ENCODE measurements at regions not wholly inside any gene's neighbourhood (a gene's known extent, or its start where the extent isn't known, plus 50 kb on each side); places are given as distances from the start of the nearest gene placed in this dataset.

DNA sequence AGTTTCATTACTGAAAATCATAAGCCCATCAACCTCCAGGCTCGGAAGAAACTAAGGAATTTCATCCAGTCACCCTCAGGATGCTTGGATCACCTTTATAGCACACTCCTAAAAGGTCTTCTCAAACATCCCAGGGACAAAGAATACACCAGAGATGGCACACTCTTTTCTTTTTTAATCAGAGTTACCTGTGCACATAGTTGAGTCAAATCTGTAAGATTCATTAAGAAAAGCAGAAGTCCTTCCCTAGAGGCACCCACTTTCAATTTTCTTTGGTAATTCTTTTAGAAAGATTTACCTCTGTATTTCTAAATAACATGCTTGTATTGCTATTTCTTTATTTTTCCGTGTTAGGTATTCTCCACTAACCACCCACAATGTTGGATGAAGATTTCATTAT is 50.6 kb upstream of the IL6 start:
- DNase-seq, result no peak

GRCh38 chr7:22675917-22676343 is 51.1 kb upstream of the IL6 start:
- DNase-seq, result peak; percentile 81

- DNase-seq, result no peak
Observed at GRCh38 chr7:22675421-22675820, 51.6 kb upstream of the IL6 start.

DNA sequence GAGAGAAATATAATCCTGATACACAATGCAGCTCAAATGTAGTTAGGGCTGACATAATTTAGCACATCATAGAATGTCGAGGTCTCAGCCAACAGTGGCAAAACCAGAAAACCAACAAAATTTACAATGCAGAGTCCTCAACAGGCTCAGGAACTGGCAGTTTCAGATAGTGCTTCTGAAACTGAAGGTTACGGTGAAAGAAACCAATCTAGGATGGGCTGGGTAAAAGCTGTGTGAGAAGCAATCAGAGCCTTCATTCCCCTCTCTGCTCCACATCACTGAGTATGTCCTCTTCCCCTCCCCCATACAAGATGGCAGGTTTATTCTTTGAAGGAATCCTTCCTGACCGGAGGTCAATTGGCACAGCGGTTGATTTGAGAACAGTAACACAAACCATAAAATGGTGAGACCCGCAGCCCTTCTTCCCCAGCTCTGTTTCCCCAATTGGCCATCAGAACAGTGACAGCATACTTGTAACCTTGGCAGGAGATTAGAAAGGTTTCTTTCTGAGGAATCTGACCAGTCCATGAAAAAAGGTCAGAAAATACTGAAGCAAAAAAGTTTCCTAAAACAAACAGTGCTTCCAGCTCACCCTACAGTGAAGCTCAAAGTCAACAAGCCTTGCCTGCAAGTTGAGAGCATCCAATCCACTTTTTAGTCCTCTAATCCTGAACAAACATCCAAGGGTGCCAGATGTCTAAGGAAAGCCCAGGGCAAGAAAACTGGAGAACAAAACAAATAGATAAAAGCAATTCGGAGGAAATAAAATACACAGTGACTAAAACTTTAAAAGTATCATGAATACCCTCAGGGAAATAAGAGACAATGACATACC is 53.9 kb upstream of the IL6 start:
- peak; percentile 72 for DNase-seq

- DNase-seq, result no peak
Observed at GRCh38 chr7:22671177-22671879, 55.7 kb upstream of the IL6 start.

DNA sequence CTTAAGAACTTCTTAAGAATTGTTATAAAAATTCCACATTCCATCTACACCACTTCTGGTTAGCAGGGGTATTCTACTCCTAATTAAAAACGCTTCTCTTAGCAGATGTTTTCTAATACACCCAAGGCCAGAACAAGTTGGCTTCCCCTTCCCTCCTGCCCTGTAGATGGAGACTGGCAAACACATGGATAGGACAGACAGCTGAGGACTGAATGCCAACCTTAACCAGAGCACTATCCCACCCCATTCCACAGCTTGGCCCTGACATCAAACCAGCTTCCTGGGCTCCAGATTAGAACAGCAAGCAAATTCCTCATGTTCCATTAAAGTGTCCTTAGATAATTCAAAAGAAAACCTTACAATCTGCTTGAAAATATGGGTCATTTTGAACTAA is 56.6 kb upstream of the IL6 start:
- DNase-seq, result no peak

DNA sequence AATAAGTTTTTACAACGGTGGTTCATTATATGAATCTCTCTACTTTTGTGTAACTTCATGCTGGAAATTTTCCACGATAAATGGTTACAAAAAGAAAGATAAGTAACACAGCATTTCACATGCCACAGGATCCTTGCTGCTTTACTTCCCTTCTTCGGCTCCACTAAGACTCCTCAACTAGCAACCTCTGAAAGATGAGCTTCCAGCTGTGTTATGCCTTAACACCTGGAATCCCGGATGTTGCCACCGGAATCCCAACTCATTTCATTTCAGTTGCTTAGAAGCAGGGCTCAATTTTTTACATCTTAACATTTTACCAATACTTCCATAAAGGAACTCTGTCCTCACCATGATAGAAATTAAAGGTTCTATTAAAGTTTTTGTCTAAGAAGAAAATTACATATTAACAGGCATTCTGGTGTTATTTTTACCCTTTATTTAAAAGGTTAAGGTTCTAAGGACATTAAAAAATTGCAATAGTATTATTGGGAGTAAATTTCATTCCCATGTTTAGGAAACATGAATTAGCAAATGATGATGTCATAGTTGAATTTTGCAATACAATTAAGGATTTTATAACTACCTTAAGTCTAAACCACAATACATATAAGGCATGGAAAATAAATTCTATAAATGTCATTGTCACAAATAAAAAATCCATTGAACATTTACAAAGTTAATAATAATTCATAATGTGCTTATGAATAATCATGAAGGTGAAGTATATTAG is 57.1 kb upstream of the IL6 start:
- no peak for DNase-seq

DNA sequence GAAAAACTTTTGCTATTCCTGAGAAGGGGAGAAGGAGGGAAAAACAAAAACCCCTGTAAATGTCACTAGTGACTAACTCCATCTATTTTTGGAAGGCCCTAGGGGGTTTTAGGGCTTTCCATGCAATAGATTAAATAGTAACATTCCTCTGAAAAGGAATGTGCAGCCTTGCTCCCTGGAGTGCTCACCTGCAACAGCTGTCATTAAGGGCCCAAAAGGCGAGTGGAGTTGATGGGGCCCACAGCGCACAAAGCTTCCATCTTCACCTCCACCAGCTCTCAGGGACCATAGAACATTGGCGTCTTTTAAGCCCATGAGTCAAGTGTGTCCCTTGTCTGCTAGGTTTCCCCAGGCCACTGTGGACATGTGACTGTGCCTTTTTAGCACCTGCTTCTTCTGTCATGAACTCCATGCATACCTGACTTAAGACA is 58.0 kb upstream of the IL6 start:
- DNase-seq, result no peak

DNA sequence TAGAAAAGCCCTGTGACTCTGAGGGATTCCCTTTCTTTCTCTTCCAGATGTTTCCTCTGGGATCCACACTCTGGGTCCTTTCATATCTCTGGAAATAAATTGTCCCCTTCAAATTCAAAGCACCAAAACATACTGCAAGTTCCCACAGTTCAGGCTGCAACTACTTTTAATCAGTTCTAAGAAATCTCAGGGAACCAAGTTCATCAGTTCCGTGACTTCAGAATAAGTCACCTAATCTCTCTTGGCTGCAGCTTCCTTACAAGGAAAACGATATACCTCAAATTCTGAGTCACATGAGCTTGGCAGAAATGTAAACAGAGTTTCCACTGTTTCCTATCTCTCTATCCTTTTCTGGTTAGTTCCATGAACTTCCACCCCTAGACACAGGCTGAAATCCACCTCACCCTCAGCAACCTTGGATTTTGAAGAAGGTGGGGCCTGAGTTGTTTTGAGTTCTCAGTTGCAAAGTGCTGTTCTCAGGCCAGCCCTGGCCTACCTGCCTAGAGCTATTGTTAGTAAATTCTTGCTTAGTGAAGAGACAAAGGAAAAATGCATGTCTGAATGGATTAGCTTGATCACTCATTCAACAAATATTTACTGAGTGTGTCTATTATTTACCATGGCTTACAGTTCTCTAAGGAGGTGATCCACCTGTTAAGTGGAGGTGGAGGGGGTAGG is 59.3 kb upstream of the IL6 start:
- DNase-seq, result no peak

DNA sequence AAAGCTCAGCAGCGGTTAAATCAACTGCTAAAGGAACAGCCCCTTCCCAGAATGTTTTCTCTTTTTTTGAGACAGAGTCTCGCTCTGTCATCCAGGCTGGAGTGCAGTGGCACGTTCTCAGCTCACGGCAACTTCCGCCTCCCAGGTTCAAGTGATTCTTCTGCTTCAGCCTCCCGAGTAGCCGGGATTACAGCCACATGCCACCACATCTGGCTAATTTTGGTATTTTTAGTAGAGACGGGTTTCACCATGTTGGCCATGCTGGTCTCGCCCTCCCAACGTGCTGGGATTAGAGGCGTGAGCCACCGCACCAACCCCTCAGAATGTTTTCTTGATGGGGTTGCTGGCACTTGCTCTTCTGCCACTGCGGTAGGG is 59.8 kb upstream of the IL6 start:
- DNase-seq, result no peak

DNA sequence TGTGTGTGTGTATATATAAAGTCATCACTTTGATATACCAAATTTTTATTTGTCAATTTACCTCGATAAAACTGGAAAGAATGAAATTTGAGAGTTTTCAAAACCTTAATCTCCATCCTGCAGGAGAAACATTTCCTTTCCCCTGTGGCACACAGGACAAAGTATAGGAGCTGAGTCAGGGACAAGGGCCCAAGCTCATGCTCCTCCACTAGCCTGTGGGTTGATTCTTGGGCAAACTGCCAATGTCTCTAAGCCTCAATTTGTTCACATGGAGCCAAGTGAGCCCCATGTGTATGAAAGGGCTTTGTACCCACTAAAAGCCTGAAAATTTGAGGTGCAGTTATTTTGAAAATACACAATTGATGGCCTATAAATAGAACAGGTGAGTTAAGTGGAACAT is 60.3 kb upstream of the IL6 start:
- no peak for DNase-seq

DNA sequence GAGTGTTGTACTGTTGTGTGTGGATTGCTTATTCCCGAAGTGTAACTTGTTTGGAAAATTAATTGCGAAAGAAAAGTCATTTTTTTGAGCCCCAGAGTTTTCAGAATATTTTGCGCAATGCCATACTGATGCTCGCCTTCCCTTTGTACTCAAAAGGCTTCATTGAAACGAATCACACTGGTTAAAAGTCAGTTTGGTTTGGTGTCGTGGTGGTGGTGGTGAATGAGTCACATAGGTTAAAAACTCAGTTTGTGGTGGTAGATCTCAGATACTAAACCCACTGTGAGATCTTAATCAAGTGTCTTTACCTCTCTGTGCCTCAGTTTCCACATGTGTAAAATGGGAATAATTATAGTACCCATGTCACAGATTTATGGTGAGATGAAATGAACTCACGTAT is 61.1 kb upstream of the IL6 start:
- DNase-seq, result peak; percentile 69

- no peak for DNase-seq
Observed at GRCh38 chr7:22664988-22665798, 61.8 kb upstream of the IL6 start.

GRCh38 chr7:22663721-22664120 is 63.3 kb upstream of the IL6 start:
- no peak for DNase-seq

GRCh38 chr7:22663357-22663718 is 63.7 kb upstream of the IL6 start:
- peak; percentile 56 for DNase-seq

DNA sequence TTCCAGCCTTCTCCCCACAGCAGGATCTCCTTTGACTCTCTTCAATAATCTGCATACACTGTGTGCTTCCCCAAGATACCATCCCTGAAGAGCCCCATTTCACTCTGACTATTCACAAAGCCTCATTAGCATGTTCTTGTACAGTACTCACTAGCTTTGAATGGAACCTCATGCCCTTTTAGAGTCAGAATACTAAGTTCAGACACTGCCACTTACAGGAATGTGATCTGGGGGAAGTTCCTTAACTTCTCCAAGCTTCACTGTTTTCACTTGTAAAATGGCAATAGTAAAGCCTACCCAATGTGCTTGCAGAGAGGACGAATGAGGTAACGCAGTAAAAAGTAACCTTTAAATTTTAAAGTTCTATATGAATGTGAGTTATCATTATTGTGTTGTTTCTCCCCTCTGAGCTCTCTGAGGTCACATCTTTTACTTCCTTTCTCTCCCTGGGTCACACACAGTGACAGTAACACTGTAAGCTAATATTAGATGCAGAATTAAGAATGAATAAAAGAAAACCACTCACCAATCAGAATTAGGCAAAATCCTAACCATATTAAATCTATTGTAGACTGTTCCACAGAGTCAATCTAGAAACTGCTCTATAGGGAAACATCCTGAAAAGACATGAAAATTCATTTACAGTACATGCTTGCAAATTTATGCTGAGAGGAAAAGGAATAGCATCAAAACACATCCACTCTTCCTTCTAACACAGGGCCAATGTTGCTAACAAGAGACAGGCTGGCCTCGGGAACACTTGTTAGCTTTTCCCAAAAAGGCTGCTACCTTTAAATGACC is 64.2 kb upstream of the IL6 start:
- peak; percentile 36 for DNase-seq

DNA sequence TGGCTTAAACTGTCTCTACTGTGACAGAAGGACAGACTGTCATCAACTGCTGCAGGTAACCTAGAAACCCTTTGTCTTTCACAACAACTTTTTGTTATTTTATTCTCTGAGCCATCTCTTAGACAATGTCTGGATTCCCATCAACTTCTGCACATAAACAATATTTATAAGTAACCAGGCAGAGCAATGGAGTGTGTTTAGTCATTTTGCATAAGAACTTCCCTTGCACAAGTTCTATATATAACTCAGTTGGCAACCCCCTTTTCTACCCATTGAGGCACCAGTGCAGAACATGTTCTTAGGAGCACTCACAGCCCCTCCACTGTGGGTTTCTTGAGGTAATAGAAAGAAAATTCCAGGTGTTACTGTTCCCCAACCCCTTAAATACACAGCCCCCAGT is 65.0 kb upstream of the IL6 start:
- peak; percentile 35 for DNase-seq

DNA sequence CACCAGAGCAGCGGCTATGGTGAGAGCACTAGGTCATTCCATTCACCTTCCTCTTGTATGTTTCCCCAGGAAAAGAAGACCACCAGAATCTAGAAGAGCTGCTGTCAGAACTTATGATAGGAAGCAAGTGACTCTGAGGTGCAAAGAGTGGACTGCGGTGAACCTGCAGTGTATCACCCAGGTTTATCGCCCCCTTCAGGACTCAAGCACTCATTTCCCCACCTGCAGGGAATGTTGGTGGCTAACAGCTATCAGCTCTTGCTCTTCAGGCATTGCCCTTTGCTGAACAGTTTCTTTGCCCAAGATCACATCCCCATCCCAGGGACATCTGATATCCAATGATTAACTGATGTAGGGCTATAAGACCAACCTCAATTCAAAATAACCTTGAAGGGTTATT is 66.3 kb upstream of the IL6 start:
- no peak for DNase-seq

GRCh38 chr7:22660293-22660692 is 66.7 kb upstream of the IL6 start:
- no peak for DNase-seq

- DNase-seq, result no peak
Observed at GRCh38 chr7:22659741-22660140, 67.3 kb upstream of the IL6 start.

DNA sequence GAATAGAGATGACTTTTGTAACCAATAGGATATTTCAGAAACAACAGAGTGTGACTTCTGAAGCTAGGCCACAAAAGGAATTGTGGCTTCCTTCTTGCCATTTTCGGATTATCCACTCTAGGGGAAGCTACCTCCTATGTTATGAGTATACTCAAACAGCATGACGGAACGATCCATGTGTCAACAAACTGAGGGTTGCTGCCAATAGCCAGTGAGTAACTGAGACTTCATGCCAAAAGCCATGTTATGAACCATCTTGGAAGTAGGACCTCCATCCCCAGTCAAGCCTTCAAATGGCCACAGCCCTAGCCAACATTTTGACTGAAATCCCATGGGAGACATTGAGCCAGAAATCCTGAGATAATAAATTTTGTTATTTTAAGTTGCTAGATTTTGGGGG is 69.0 kb upstream of the IL6 start:
- DNase-seq, result no peak

DNA sequence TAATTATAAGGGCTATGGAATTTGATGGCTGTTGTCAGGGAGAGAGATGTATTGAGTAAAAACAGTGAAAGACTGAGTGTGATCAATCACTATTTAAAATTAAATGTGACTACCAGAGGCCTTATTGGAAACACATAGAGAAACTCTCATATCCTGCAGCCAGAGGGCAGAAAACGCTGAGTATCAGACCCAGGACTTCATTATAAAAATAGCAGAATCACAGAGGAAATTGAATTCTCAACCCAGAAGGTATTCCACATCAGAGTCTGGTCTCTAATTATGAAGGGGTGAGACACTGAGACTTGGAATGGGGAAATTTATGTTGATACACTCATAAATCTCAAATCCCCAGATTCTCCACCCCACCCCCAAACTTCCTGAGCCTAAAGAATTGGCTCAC is 69.5 kb upstream of the IL6 start:
- no peak for DNase-seq
